Stimulated activated CD4-positive, alpha-beta T cell treated with anti-CD3 and anti-CD28 coated beads, TNF-alpha, amount 100 ng/mL, for 48 hours (primary cell): ENCODE measurements at regions not wholly inside any gene's neighbourhood (a gene's known extent, or its start where the extent isn't known, plus 50 kb on each side); places are given as distances from the start of the nearest gene placed in this dataset.

ENCODE experiments used
- DNase-seq, 3 donors: peaks; one replicate each; pipeline ENCODE4 v3.0.0-alpha.2; 2020; ENCODE audit warnings: low read depth in 3 of 3

DNA sequence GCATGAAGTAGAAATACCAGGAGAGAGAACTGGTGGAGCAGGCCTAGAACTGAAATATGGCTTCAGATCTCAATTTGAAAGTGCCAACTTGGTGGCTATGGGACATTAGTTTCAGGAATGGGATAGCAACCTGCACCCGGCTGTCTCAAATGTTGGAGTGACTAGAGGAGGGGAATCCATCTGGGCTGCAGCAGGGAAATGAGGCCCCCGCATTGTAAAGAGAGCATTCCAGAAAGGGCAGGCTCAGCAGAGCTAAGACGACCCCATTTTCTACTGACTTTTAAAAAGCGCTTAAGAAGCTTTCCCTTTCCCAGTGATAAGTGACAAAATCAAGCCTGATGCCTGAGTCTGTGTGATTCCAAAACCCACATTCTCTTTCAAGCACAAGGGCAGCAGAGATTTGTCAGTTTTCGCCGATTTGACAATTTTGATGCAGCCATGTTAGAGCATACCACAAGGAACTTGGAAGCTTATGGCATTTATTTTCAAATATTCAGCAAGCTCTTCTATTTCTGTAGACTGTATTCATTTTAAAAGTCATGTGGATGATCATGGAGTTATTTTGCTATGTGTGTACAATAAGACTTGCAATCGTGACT lies 119.8 kb upstream of the ARHGAP28 start:
- no peak for DNase-seq

DNA sequence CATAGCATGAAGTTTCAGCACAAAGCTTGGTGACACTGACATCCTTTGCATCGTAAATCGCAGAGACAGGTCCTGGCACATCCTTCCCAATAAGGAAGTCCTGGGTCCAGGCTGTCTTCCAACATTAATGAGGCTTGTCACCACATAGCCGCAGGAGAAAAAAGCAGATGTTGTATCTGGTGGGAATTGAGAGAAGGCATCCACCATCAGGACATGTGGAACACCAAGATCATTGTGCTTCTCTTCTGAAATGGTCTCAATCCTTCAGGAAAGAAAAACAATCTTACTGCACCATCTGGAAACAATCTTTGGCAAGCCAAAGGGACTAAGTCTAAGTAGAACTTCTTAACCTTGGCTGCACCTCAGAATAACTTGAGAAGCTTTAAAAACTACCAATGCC lies 119.0 kb upstream of the ARHGAP28 start:
- DNase-seq: no peak

- no peak for DNase-seq
Observed at GRCh38 chr18:6613581-6613980, 115.9 kb upstream of the ARHGAP28 start.

DNA sequence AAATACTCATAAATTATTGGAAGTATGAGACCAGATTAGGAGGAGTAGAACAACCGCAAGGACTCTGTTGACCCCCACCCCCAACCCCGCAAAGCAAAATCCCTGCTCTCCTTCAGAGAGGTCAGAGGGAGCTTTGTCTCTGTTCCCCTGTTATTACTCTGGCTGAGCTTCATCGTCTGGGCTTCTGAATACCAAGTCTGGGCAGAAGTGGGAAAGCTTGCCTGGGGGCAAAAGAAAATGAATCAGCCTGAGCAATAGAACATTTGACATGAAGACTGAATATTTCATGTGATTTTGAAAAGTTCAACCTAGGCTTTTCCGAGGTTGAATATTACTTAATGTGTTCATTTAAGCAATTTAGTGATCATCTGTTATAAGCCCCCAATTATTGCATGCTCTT lies 114.6 kb upstream of the ARHGAP28 start:
- DNase-seq: no peak

DNA sequence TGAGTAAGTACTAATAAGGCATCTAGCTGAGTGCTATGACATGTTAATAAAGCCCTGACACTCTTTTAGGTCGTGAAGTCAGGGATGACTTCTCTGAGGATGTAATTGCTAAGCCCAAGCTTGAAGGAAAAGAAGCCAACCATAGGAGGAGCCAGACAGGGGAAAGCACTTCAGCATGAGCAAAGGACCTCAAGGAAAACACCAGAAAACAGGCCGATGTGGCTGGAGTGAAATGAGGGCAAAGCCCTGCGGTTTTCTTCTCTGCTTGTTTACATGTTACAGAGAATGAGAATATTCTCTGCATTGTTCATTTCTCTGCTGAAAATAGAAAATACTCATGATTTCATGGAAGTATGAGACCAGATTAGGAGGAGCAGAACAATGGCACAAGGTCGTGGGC lies 112.5 kb upstream of the ARHGAP28 start:
- no peak for DNase-seq

DNA sequence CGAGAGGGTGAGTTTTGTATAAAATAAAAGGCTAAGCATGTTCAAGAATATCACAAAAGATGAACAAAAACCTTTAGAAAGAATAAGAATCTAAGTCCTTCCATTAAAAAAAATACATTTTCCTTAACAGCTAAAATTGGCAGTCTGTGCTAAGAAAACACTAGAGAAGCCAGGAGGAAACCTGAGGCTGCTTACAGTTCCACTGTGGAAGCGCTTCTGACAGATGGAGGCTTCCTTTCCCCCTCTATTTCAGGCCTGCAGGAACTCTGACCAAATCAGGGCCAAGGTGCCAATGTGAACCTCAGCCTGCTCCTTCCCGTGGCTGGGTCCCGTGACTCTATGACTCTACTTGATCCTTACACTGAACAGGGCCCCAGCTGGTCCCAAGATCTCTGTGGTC lies 108.1 kb upstream of the ARHGAP28 start:
- DNase-seq: no peak

DNA sequence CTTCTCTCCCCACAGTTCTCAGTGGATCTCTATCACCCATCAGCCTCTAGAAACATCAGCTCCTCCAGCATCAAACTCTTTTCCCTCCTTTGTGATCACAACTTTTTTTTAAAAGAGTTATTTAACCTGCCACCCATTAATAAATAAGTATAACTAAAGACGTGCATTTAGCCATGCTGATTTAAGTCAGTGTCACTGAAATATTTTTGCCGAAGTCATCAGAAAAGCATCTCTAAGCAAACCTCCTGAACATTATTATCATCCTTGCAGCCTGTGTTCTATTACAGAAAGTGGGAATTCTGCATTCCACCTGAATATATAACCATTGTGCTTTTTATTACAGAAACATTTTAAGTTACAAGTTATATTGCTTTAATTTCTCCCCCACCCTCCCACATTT lies 106.2 kb upstream of the ARHGAP28 start:
- no peak for DNase-seq

DNA sequence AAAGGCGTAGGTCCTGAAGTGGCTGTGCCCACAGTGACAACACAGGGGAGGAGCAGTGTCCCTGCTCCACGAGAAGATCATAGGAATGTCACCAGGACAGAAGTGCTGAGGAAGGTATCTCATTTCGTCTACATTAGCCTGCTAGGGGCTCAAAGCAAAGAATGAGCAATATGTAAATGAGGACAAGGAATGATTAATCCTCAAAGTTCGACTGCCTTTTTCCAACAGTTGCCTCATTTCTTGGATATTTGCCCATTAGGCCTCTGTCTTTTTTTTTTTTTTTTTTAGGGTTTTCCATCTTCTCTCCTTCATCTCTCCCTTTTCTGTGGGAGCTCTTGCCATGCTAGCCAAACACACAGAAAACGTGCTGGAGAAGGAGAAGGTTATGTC lies 105.2 kb upstream of the ARHGAP28 start:
- DNase-seq: no peak

DNA sequence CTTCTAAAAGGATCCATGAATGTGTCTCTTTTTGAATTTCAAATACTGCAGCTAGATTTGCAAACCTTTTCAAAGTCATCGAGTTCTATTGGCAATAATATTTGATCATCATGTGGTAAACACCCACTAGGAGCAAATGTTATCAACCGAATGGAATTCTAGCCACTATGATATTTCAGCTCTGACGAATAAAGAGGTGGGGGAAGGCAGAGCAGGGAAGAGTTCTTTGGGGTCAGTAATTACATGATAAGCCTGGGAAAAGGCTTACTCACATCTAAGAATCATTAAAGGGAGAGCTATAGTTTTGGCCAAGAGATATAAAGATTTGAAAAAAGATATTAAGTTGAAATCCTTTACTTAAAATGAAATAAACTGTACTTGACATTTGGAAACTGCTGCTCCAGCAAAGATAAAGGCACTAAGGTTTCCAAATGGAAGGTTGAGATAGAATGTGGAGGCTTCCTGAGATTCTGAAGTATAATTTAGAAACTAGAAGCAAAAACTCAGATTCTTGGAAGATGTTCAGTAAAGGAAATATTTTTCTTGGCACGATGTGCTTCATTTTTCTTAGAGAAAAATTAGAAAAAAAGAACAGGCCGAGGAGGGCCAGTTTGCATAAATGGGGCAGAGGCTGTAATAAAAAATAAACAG lies 104.7 kb upstream of the ARHGAP28 start:
- DNase-seq: no peak

GRCh38 chr18:6625481-6625880 lies 104.0 kb upstream of the ARHGAP28 start:
- DNase-seq: no peak

- DNase-seq: no peak
Observed at GRCh38 chr18:6626457-6626856, 103.1 kb upstream of the ARHGAP28 start.

DNA sequence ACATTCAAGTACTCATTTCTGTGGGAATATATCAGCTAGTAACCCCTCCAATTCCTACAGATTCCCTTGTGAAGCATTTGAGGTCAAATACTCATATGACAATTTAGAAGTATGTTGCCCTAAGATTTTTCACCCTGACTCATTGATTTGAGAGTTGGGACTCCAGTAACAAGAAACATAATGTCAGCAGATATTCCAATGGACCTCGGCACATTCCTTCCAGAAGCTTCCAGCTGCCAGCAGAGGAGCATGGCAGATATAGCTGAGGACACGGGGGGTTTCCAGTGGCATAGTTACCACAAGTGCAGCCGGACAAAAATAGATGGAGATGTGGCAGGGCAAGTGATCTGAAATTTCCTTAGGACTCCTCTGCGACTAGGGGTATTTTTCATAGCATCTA lies 101.9 kb upstream of the ARHGAP28 start:
- DNase-seq: no peak

- no peak for DNase-seq
Observed at GRCh38 chr18:6628187-6628586, 101.3 kb upstream of the ARHGAP28 start.

DNA sequence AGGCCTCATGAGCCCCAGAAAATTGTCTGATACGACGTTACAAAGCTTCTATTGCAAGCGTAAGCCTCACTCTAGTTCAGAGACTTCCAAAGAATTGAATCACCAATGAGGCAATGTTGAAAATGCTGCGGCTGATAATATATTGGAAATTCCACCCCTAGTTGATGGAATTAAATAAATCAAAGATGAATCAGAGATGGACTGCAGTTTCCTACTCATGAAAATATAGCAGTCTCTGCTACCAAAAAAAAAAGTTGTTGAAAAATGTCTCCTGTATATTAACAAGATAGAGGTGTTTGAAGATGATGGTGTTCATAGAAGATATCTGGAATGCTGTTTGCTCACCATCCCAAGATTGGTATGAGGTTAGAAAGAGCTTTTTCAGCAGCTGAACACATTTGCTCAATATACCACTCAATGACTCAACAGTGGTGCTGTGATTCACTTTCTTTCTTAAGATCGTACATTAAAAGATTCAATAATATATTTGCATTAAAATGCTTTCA lies 99.8 kb upstream of the ARHGAP28 start:
- no peak for DNase-seq

- no peak for DNase-seq
Observed at GRCh38 chr18:6633310-6633709, 96.2 kb upstream of the ARHGAP28 start.

DNA sequence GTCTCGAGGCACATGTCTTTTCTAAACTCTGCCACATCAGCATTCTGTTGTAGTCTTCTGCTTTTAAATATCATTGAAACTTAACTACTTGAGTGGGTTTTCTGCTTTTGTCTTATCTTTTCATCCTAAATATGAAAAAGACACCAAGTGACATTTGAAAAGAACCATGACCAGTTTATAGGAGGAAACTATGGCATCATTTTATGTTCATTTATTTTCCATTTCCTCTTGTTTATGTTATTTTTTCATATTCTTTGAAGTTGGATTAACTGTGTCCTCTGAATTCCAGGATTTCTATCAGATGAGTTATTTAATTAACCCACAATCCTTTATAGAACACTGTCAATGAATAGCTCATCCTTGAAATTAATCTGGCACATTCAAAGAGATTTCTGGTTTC lies 93.4 kb upstream of the ARHGAP28 start:
- DNase-seq: no peak

GRCh38 chr18:6638447-6638846 lies 91.1 kb upstream of the ARHGAP28 start:
- no peak for DNase-seq

DNA sequence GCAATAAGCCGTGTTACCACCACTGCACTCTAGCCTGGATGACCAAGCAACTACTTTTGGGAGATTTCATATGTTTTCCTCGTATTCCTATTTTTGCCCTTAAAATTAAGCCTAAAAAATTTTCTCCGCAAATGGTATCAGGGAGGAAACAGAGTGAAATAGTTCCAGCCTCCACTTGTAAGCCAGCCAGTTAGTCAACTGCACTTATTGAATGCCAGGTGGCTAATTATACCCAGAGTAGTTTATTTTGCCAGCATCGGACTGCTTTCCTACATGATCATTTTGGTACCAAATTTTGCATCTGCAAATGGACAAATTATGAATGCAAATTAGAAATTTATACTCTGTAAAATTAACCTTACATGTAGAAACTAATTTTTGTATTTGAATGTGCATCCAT lies 90.2 kb upstream of the ARHGAP28 start:
- no peak for DNase-seq

DNA sequence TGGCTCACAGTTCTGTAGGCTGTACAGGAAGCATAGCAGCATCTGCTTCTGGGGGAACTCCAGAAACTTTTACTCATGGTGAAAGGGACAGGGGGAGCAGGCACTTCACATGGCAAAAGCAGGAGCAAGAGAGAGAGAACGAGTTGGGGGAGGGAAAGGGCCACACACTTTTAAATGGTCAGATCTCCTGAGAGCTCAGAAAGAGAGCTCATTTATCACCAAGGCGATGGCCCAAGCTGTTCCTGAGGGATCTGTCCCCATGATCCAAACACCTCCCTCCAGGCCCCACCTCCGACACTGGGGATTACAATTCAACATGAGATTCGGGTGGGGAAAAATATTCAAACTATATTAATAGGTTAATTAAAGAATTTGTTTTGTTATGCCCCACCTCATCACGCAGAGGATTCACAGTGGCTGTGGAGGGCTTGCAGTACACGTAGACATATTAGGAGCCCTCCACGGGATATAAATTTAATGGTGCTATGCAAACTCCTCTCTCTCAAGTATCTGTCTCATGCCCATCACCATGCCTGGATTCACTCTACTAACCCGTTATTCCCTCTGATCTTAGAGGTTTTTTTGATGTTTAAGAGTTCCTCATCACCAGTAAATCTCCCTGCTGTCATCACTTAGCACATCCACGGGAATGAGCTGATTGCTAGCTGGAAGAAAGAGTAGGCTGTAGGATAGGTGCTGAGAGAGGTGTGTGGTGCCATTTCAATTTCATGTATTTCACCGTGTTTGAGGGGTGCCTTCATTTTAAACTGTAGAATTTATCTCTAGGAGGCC lies 84.5 kb upstream of the ARHGAP28 start:
- no peak for DNase-seq

- no peak for DNase-seq
Observed at GRCh38 chr18:6646801-6647200, 82.7 kb upstream of the ARHGAP28 start.

DNA sequence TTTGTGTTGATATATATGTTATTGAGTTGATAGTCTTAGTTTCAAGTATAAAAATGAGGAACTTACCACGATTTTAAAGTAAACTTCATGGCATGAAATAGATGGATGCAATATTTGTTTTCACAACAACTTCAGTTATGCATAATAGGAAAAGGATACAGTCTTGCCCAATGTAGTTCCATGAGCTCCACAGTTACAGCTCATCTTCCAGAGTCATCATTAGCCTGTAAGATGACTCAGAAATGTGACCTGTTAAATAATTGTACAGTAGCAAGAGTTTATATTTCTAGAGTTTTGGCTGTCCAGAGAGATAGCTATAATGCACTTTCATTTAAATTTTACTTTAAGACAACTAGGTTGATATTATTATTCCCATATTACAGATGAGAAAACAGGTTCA lies 80.9 kb upstream of the ARHGAP28 start:
- no peak for DNase-seq

DNA sequence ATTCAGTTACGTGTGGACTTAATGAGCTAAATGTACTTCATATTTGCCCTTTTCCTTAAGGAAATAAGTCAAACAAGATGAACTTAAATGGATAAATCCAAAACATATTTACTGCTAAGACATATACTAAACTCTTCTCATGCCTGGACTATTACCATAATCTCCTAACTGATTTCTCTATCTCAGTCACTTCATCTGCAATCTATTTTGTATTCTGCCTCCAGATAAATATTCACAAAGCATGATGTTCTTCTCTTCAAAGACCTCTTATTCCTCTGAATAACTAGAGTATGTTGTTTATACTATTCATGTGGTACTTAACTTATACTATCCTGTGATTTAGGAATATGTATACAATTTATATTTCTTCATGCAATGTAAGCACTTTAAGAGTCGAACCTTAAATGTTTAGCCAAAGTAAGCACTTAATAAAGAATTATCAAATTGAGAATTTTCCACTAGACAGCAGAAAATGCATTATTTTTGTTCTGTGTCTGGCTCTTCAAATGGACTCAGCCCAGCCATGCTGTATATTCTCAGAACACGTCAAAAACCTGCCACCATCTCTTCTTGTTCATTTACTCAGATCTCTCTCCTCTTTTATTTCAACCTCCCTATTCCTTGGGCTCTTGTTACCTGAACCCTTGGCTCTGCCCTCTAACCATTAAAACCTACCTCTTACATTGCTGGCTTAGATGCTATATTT lies 79.9 kb upstream of the ARHGAP28 start:
- DNase-seq: no peak
